Mesendoderm (in vitro differentiated cells): ENCODE measurements at regions not wholly inside any gene's neighbourhood (a gene's known extent, or its start where the extent isn't known, plus 50 kb on each side); places are given as distances from the start of the nearest gene placed in this dataset.

Experiments used
- DNase-seq: peaks from one replicate; pipeline ENCODE4 v3.0.0; 2013
- H2AK5ac ChIP-seq: 2 replicates; pipeline ENCODE4 v1.6.1; 2013; ENCODE audit warnings: low read length, inconsistent platforms
- H2BK120ac ChIP-seq: 2 replicates; pipeline ENCODE4 v1.6.1; 2013; ENCODE audit warnings: low read depth, mild to moderate bottlenecking, low read length, moderate library complexity, mixed read lengths
- H2BK15ac ChIP-seq: replicated peaks from 2 replicates; pipeline ENCODE4 v1.6.1; 2013; ENCODE audit warnings: low read depth, mild to moderate bottlenecking, moderate library complexity
- H2BK5ac ChIP-seq: 2 replicates; pipeline ENCODE4 v1.6.1; 2013; ENCODE audit warnings: low read length, inconsistent platforms
- H3K18ac ChIP-seq: 2 replicates; pipeline ENCODE4 v1.6.1; 2013; ENCODE audit warnings: mild to moderate bottlenecking, low read length, mixed read lengths
- H3K23ac ChIP-seq: one replicate; pipeline ENCODE4 v1.6.1; 2013; ENCODE audit warnings: low read length
- H3K27ac ChIP-seq: 2 replicates; pipeline ENCODE4 v1.5.1; 2013; ENCODE audit warnings: low read depth, mild to moderate bottlenecking, inconsistent platforms, low read length, moderate library complexity
- H3K27me3 ChIP-seq: 2 replicates; pipeline ENCODE4 v1.6.1; 2013; ENCODE audit warnings: low read length, control low read depth, mild to moderate bottlenecking, inconsistent platforms; ENCODE audit not compliant: insufficient read depth, poor library complexity
- H3K36me3 ChIP-seq: 2 replicates; pipeline ENCODE4 v1.6.1; 2013; ENCODE audit warnings: low read length, inconsistent platforms; ENCODE audit not compliant: control insufficient read depth, insufficient read depth
- H3K4ac ChIP-seq: one replicate; pipeline ENCODE4 v1.6.1; 2013; ENCODE audit warnings: low read depth, mild to moderate bottlenecking, low read length, moderate library complexity
- H3K4me1 ChIP-seq: 2 replicates; pipeline ENCODE4 v1.6.1; 2013; ENCODE audit warnings: low read depth, low read length, inconsistent platforms; ENCODE audit not compliant: control insufficient read depth
- H3K4me2 ChIP-seq: 2 replicates; pipeline ENCODE4 v1.6.1; 2013; ENCODE audit warnings: low read length
- H3K4me3 ChIP-seq: 2 replicates; pipeline ENCODE4 v1.5.1; 2013; ENCODE audit warnings: mild to moderate bottlenecking, low read length
- H3K56ac ChIP-seq: one replicate; pipeline ENCODE4 v1.6.1; 2013; ENCODE audit warnings: low read length
- H3K79me1 ChIP-seq: 2 replicates; pipeline ENCODE4 v1.6.1; 2013; ENCODE audit warnings: low read length, inconsistent platforms
- H3K79me2 ChIP-seq: 2 replicates; pipeline ENCODE4 v1.6.1; 2013; ENCODE audit warnings: mild to moderate bottlenecking, low read length; ENCODE audit not compliant: control insufficient read depth, insufficient read depth
- H3K9ac ChIP-seq: 2 replicates; pipeline ENCODE4 v1.6.1; 2013; ENCODE audit warnings: low read length, inconsistent platforms
- H4K5ac ChIP-seq: one replicate; pipeline ENCODE4 v1.6.1; 2013; ENCODE audit warnings: low read length
- H4K8ac ChIP-seq: one replicate; pipeline ENCODE4 v1.6.1; 2013; ENCODE audit warnings: low read depth, mild to moderate bottlenecking, control low read depth, low read length, moderate library complexity
- WGBS: extraction: QIAGEN DNeasy Blood & Tissue Kit; methylation state at CpG from one replicate; pipeline ENCODE4 v1.1.7; 2013; ENCODE audit warnings: low lambda C conversion rate, missing lambda C conversion rate; ENCODE audit not compliant: insufficient coverage; ENCODE audit errors: extremely low coverage; 5-methylcytosine and 5-hydroxymethylcytosine counted together

DNA sequence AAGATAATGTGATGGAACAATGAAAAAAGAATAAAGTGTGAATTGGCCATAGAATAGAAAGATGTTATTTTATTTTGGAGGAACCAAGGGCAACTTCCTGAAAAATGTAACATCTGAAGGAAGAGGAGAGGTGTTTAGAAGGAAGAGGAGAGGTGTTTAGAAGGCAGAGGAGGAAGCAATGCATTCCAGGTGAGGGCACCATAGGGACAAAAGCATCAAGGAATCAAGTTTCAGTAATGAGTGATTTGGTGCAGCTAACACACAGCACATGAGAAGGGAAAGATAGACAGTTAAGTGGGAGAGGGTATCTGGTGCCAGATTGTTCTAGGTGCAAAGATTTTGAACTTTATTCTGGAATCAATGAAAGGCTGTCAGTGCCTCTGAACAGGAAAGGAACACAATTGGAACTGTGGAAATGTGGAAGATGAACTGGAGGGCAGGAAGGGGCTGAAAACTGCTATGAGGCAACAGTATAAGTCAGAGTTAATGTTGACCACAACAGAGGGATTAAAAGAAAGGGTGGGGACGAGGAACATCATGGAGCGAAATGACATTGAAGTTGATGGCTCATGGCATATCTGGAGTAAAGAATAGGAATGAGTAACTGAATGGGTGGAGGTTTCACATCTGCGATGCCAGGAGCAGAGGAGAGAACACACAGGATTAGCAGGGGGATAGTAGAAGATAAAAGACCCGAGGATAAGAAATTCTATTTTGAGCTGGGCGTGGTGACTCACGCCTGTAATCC lies 326.6 kb downstream of the LRIG3 start:
- H2BK120ac ChIP-seq: no peak overlapping the region
- no peak overlapping the region for H3K4ac ChIP-seq
- H3K23ac ChIP-seq: no peak overlapping the region
- H2BK5ac ChIP-seq: no peak overlapping the region
- no peak overlapping the region for H3K4me3 ChIP-seq
- H3K4me1 ChIP-seq: no peaks in the 10 kb centered on the region
- no peak overlapping the region for H3K9ac ChIP-seq
- H4K5ac ChIP-seq: no peak overlapping the region
- no CpG with 5 or more reads among the region's 6 CpGs for WGBS
- H3K27me3 ChIP-seq: no peaks in the 10 kb centered on the region
- no peak overlapping the region for H4K8ac ChIP-seq
- H2BK15ac ChIP-seq: no peak overlapping the region
- no peak overlapping the region for H2AK5ac ChIP-seq
- no peaks in the 10 kb centered on the region for H3K79me2 ChIP-seq
- no peaks in the 10 kb centered on the region for H3K36me3 ChIP-seq
- no peak overlapping the region for H3K18ac ChIP-seq
- H3K56ac ChIP-seq: no peak overlapping the region
- H3K4me2 ChIP-seq: no peak overlapping the region
- no peak for DNase-seq
- no peaks in the 10 kb centered on the region for H3K79me1 ChIP-seq
- no peak overlapping the region for H3K27ac ChIP-seq

DNA sequence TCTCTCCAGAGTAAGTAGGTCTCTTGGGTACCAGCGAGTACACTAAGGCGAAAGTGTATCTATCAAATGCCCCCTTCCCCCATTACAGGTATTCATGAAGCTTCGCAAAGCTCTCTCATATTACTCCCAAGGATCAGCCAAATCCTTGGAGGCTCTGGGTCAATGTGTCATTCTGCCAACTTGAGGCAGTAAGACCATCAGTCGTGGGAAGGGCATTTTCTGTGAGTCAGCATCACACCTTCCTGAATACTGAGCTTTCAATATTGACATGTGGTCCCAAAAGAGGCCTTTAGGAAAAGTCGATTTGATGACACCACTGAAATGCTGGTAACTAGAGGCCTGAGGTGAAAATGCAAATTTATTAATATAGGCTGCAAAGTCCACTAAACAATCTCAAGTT lies 323.9 kb downstream of the LRIG3 start:
- no peak overlapping the region for H3K4ac ChIP-seq
- H2BK5ac ChIP-seq: no peak overlapping the region
- no peaks in the 10 kb centered on the region for H3K79me1 ChIP-seq
- no peak overlapping the region for H4K5ac ChIP-seq
- no peaks in the 10 kb centered on the region for H3K36me3 ChIP-seq
- no peaks in the 10 kb centered on the region for H3K79me2 ChIP-seq
- H3K4me1 ChIP-seq: no peaks in the 10 kb centered on the region
- H4K8ac ChIP-seq: no peak overlapping the region
- H2BK120ac ChIP-seq: no peak overlapping the region
- H2BK15ac ChIP-seq: no peak overlapping the region
- peak; percentile 56 for DNase-seq
- no peak overlapping the region for H3K4me3 ChIP-seq
- H2AK5ac ChIP-seq: no peak overlapping the region
- H3K9ac ChIP-seq: no peak overlapping the region
- no CpG with 5 or more reads among the region's 5 CpGs for WGBS
- H3K56ac ChIP-seq: no peak overlapping the region
- no peak overlapping the region for H3K4me2 ChIP-seq
- H3K18ac ChIP-seq: no peak overlapping the region
- no peaks in the 10 kb centered on the region for H3K27me3 ChIP-seq
- no peak overlapping the region for H3K23ac ChIP-seq
- H3K27ac ChIP-seq: no peak overlapping the region

DNA sequence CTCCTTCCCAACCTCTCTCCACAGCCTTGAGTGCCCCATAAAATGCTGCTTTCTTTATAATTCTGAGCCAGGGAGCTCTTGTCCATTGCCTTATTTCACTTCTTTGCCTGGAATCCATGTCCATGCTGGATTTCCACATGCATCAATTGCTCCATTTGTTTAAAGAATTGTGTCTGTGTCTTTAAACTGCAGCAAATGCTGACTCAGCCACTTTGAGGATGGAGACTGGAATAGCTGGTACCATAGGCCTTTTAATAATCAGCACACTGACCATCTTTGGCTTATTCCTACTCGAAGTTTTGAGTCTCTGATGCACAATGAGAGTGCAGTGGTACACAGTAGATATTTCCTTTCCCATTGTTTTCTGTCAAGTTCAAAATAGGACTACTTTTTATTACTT lies 318.8 kb downstream of the LRIG3 start:
- H3K79me2 ChIP-seq: no peaks in the 10 kb centered on the region
- no peak overlapping the region for H2BK120ac ChIP-seq
- H3K56ac ChIP-seq: no peak overlapping the region
- no peaks in the 10 kb centered on the region for H3K4me1 ChIP-seq
- H3K27ac ChIP-seq: no peak overlapping the region
- no peak overlapping the region for H4K5ac ChIP-seq
- H3K9ac ChIP-seq: no peak overlapping the region
- H3K27me3 ChIP-seq: no peaks in the 10 kb centered on the region
- no peak overlapping the region for H3K4me3 ChIP-seq
- H2BK5ac ChIP-seq: no peak overlapping the region
- no peak overlapping the region for H2AK5ac ChIP-seq
- H3K4me2 ChIP-seq: no peak overlapping the region
- H3K79me1 ChIP-seq: no peaks in the 10 kb centered on the region
- H3K23ac ChIP-seq: no peak overlapping the region
- WGBS: no CpG with 5 or more reads among the region's 1 CpG
- no peak overlapping the region for H2BK15ac ChIP-seq
- no peak overlapping the region for H4K8ac ChIP-seq
- H3K36me3 ChIP-seq: no peaks in the 10 kb centered on the region
- H3K18ac ChIP-seq: no peak overlapping the region
- no peak overlapping the region for H3K4ac ChIP-seq
- DNase-seq: no peak

GRCh38 chr12:58602179-58602578 lies 318.1 kb downstream of the LRIG3 start:
- no peak overlapping the region for H3K27ac ChIP-seq
- no peak overlapping the region for H4K5ac ChIP-seq
- H2BK15ac ChIP-seq: no peak overlapping the region
- H2AK5ac ChIP-seq: no peak overlapping the region
- H3K18ac ChIP-seq: no peak overlapping the region
- no peak overlapping the region for H3K9ac ChIP-seq
- no peaks in the 10 kb centered on the region for H3K4me1 ChIP-seq
- no peak overlapping the region for H3K23ac ChIP-seq
- H2BK5ac ChIP-seq: no peak overlapping the region
- no peak overlapping the region for H3K4ac ChIP-seq
- H3K36me3 ChIP-seq: no peaks in the 10 kb centered on the region
- H3K4me3 ChIP-seq: no peak overlapping the region
- no peak overlapping the region for H3K4me2 ChIP-seq
- H3K27me3 ChIP-seq: no peaks in the 10 kb centered on the region
- no peaks in the 10 kb centered on the region for H3K79me2 ChIP-seq
- H4K8ac ChIP-seq: no peak overlapping the region
- H3K56ac ChIP-seq: no peak overlapping the region
- H3K79me1 ChIP-seq: no peaks in the 10 kb centered on the region
- no peak for DNase-seq
- no CpG with 5 or more reads among the region's 6 CpGs for WGBS
- no peak overlapping the region for H2BK120ac ChIP-seq

DNA sequence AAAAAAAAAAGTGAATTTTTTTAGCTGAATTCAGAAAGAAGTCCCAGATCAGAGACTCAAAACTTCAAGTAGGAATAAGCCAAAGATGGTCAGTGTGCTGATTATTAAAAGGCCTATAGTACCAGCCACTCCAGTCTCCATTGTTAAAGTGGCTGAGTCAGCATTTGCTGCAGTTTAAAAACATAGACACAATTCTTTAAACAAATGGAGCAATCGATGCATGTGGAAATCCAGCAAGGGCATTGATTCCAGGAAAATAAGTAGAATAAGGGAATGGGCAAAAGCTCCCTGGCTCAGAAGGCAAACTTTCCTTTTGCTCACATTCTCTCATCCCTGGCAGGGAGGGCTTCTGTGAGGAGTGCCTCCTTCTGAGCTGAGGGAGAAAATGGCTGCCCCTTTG lies 317.6 kb downstream of the LRIG3 start:
- Histone ChIP-seq H3K36me3 (no peaks in the 10 kb centered on the region), H3K27me3 (no peaks in the 10 kb centered on the region), H3K4me3 (no peak overlapping the region), H2BK15ac (no peak overlapping the region), H3K4ac (no peak overlapping the region), H3K9ac (no peak overlapping the region), H3K27ac (no peak overlapping the region), H2BK120ac (no peak overlapping the region), H3K79me2 (no peaks in the 10 kb centered on the region), H3K23ac (no peak overlapping the region), H3K18ac (no peak overlapping the region), H3K4me1 (no peaks in the 10 kb centered on the region), H3K56ac (no peak overlapping the region), H4K5ac (no peak overlapping the region), H3K4me2 (no peak overlapping the region), H2BK5ac (no peak overlapping the region), H2AK5ac (no peak overlapping the region), H4K8ac (no peak overlapping the region), H3K79me1 (no peaks in the 10 kb centered on the region)
- WGBS: no CpG with 5 or more reads among the region's 1 CpG
- no peak for DNase-seq

GRCh38 chr12:58607805-58608204 lies 312.5 kb downstream of the LRIG3 start:
- no peak overlapping the region for H4K5ac ChIP-seq
- no peak overlapping the region for H4K8ac ChIP-seq
- H3K4me3 ChIP-seq: no peak overlapping the region
- no peak overlapping the region for H3K4ac ChIP-seq
- no peaks in the 10 kb centered on the region for H3K79me1 ChIP-seq
- no peak overlapping the region for H3K9ac ChIP-seq
- H2AK5ac ChIP-seq: no peak overlapping the region
- no peak overlapping the region for H2BK15ac ChIP-seq
- no peak overlapping the region for H3K18ac ChIP-seq
- H3K56ac ChIP-seq: no peak overlapping the region
- WGBS: no CpG with 5 or more reads among the region's 1 CpG
- no peaks in the 10 kb centered on the region for H3K4me1 ChIP-seq
- no peak overlapping the region for H3K23ac ChIP-seq
- H3K36me3 ChIP-seq: no peaks in the 10 kb centered on the region
- H3K27me3 ChIP-seq: no peaks in the 10 kb centered on the region
- DNase-seq: no peak
- H3K4me2 ChIP-seq: no peak overlapping the region
- no peaks in the 10 kb centered on the region for H3K79me2 ChIP-seq
- H3K27ac ChIP-seq: no peak overlapping the region
- H2BK5ac ChIP-seq: no peak overlapping the region
- H2BK120ac ChIP-seq: no peak overlapping the region
